HFFc6 (cell line): ENCODE measurements at regions not wholly inside any gene's neighbourhood (a gene's known extent, or its start where the extent isn't known, plus 50 kb on each side); places are given as distances from the start of the nearest gene placed in this dataset.

Experiments used
- DNase-seq: peaks from one replicate; pipeline ENCODE4 v3.0.0-alpha.2; 2018
- H3K27ac Mint-ChIP-seq: 2 replicates; pipeline ENCODE4 v1.8.0; 2020; ENCODE audit warnings: mild to moderate bottlenecking, mixed read lengths
- H3K27me3 Mint-ChIP-seq: 2 replicates; pipeline ENCODE4 v1.8.0; 2021; ENCODE audit warnings: mild to moderate bottlenecking, moderate library complexity, mixed read lengths; ENCODE audit not compliant: insufficient read depth
- H3K36me3 Mint-ChIP-seq: 2 replicates; pipeline ENCODE4 v1.8.0; 2021; ENCODE audit warnings: low read depth, mixed read lengths
- H3K4me1 Mint-ChIP-seq: 2 replicates; pipeline ENCODE4 v1.8.0; 2020; ENCODE audit warnings: low read depth, mixed read lengths
- H3K4me3 Mint-ChIP-seq: 2 replicates; pipeline ENCODE4 v1.8.0; 2020; ENCODE audit warnings: mild to moderate bottlenecking, moderate library complexity, mixed read lengths
- H3K9me3 Mint-ChIP-seq: 2 replicates; pipeline ENCODE4 v1.8.0; 2020; ENCODE audit warnings: mild to moderate bottlenecking, mixed read lengths
- TF ChIP-seq, protein P1 (sequence below): fragments of 200-600 bp; sonication (generic); IDR thresholded peaks from 2 replicates; pipeline ENCODE4 v1.5.0; 2021; ENCODE audit warnings: antibody characterized with exemption, mild to moderate bottlenecking

DNA sequence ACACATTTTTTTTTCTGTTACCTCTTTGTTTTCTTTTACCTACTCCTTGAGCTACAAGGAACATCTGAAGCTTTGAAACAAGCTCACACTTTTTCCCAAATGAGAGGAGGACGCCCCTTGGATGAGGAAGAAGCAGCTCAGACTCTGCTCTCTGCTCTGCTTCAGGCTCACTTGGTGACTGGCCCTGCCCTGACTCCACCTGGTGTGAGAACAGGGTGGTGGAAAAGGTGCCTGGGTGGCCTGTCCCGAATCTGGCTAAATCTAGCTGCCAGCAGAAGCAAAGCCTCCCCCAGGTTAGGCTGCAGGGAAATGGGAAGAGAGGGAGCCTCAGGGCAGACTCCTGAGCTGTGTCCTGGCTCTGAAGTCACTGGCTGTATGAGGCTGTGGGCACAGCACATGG, 68.0 kb upstream of the CEACAM8 start:
- peaks cover 6% of the 10 kb centered on the region for H3K4me1 Mint-ChIP-seq
- TF ChIP-seq, protein P1, sequence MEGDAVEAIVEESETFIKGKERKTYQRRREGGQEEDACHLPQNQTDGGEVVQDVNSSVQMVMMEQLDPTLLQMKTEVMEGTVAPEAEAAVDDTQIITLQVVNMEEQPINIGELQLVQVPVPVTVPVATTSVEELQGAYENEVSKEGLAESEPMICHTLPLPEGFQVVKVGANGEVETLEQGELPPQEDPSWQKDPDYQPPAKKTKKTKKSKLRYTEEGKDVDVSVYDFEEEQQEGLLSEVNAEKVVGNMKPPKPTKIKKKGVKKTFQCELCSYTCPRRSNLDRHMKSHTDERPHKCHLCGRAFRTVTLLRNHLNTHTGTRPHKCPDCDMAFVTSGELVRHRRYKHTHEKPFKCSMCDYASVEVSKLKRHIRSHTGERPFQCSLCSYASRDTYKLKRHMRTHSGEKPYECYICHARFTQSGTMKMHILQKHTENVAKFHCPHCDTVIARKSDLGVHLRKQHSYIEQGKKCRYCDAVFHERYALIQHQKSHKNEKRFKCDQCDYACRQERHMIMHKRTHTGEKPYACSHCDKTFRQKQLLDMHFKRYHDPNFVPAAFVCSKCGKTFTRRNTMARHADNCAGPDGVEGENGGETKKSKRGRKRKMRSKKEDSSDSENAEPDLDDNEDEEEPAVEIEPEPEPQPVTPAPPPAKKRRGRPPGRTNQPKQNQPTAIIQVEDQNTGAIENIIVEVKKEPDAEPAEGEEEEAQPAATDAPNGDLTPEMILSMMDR = no peak
- H3K27me3 Mint-ChIP-seq = peaks cover 32% of the 10 kb centered on the region
- DNase-seq = no peak
- no peaks in the 10 kb centered on the region for H3K36me3 Mint-ChIP-seq
- no peaks in the 10 kb centered on the region for H3K9me3 Mint-ChIP-seq
- H3K27ac Mint-ChIP-seq = no peak overlapping the region
- H3K4me3 Mint-ChIP-seq = no peak overlapping the region

DNA sequence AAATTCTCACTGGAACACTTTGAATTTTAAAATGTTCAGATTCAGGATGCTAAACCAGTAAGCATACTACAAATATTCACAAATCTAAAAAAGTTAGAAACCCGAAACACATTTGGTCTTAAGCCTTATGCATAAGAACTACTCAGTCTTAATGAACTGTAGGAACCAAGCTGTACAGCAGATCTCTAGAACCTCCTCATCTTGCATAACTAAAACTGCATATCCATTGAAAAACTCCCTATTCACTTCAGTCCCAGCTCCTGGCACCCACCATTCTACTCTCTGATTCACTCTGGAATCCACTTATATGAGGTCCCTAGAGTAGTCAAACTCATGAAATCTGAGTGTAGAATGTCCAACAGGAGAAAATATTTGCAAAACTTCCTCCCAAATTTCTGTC, 65.6 kb upstream of the CEACAM8 start:
- no peaks in the 10 kb centered on the region for H3K36me3 Mint-ChIP-seq

DNA sequence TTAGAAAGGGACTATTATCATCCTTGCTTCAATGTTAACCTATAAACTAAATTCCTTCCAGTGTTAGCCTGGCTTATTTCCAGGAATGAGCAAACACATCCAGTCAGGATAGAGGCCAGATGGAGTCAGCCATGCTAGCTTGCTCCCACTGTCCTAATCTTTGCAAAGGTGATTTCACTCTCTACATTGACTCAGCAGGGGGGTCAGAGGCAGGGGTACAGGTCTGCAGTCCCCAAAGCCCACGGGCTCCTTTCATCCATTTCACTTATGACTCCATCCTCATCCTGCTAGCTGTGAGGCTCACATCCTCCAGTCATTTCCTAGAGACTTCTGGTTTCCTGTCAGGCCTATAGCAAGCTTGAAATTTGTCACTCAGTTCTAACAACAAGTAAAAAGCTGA, 63.4 kb upstream of the CEACAM8 start:
- no peak for DNase-seq
- TF ChIP-seq, protein P1 = no peak
- Mint-ChIP-seq H3K4me1 (peaks cover 13% of the 10 kb centered on the region), H3K27ac (no peak overlapping the region), H3K4me3 (no peak overlapping the region), H3K36me3 (no peaks in the 10 kb centered on the region), H3K9me3 (no peaks in the 10 kb centered on the region), H3K27me3 (peaks cover 26% of the 10 kb centered on the region)

More for the DNA sequence above, 65.6 kb upstream of the CEACAM8 start:
- no peaks in the 10 kb centered on the region for H3K9me3 Mint-ChIP-seq
- H3K4me3 Mint-ChIP-seq = no peak overlapping the region
- no peak overlapping the region for H3K27ac Mint-ChIP-seq
- DNase-seq = no peak
- TF ChIP-seq, protein P1 = no peak
- H3K27me3 Mint-ChIP-seq = peaks cover 20% of the 10 kb centered on the region
- H3K4me1 Mint-ChIP-seq = peaks cover 13% of the 10 kb centered on the region

DNA sequence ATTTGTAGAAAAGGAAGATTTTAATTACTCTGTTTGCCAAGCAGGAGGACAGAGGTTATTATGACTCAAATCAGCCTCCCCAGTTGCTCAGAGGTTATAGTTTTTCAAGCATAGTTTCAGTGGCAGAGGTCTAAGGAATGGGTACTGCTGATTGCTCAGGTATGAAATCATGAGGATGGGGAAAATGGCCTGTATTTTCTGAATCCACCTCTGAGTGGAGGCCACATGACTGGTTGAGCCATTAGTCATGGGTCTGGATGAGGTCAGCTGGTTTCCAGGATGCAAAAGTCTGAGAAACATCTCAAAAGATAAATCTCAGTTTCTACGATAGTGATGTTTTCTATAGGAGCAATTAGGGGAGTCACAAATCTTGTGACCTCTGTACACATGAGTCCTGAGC, 62.8 kb upstream of the CEACAM8 start:
- TF ChIP-seq, protein P1 = no peak
- no peak overlapping the region for H3K27ac Mint-ChIP-seq
- H3K9me3 Mint-ChIP-seq = no peaks in the 10 kb centered on the region
- DNase-seq = peak; percentile 40
- H3K4me1 Mint-ChIP-seq = peaks cover 13% of the 10 kb centered on the region
- peaks cover 27% of the 10 kb centered on the region for H3K27me3 Mint-ChIP-seq
- H3K4me3 Mint-ChIP-seq = no peak overlapping the region
- H3K36me3 Mint-ChIP-seq = no peaks in the 10 kb centered on the region

DNA sequence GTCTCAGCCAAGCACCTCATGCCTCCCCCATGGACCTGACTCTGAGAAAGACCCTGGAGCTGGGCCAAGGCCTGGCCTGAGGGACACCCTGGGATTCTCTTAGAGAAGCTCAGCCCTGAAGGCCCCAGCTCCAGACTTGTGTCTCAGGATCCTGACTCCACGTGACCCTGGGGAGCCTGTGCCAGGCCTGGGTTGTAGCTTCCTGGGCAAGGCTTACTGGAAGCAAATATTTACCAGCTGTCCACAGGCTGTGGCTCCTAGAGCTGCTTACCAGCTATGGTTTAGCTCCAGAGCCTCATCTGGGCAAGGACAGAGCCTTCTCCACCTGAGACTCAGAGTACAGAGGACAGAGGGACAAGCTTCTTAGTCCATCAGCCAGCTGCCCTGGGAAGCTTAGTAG, 61.0 kb upstream of the CEACAM8 start:
- Mint-ChIP-seq H3K27ac (no peak overlapping the region), H3K27me3 (peaks cover 26% of the 10 kb centered on the region), H3K4me1 (peaks cover 13% of the 10 kb centered on the region), H3K4me3 (no peak overlapping the region), H3K9me3 (peaks cover 9% of the 10 kb centered on the region; the same call in 1 of the 2 replicates), H3K36me3 (no peaks in the 10 kb centered on the region; the same call in 1 of the 2 replicates)
- DNase-seq = no peak
- TF ChIP-seq, protein P1 = no peak

DNA sequence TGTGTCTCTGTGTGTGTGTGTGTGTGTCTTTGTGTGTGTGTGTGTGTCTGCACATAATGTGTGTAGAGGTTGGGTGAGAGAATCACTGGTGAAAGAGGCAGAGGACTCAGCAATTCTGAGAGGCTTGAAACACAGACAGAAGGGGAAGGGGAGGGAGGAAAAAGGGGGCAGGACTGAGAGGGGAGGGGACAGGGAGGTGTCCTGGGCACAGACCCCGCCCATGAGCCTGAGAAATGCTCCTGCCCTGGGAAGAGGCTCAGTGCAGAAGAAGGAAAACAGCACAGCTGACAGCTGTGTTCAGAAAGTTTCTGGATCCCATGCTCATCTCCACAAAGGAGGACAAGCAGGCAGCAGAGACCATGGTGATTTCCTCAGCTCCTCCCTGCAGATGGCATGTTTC, 59.1 kb upstream of the CEACAM8 start:
- H3K27ac Mint-ChIP-seq = no peak overlapping the region
- H3K9me3 Mint-ChIP-seq = peaks cover 9% of the 10 kb centered on the region; the same call in 1 of the 2 replicates
- peaks cover 34% of the 10 kb centered on the region for H3K27me3 Mint-ChIP-seq
- H3K4me3 Mint-ChIP-seq = no peak overlapping the region
- H3K4me1 Mint-ChIP-seq = peaks cover 23% of the 10 kb centered on the region
- no peaks in the 10 kb centered on the region; the same call in 1 of the 2 replicates for H3K36me3 Mint-ChIP-seq
- TF ChIP-seq, protein P1 = no peak
- no peak for DNase-seq
